ENCODE measurements at regions not wholly inside any gene's neighbourhood (a gene's known extent, or its start where the extent isn't known, plus 50 kb on each side); places are given as distances from the start of the nearest gene placed in this dataset.

GRCh38 chr4:161189286-161190134 lies 974.3 kb downstream of the FSTL5 start:
- FAIRE-seq = no peak
- no peak for TF ChIP-seq POLR2A (IDR thresholded peaks at IDR 0.05; ENCODE audit: low read depth, low read length)
- TF ChIP-seq POLR2AphosphoS5 (IDR thresholded peaks at IDR 0.05; ENCODE audit: low read depth, low read length) = no peak
- TF ChIP-seq POU2F2 (IDR thresholded peaks at IDR 0.05; ENCODE audit: low read depth, low read length) = no peak
- no peak for TF ChIP-seq TAF1 (IDR thresholded peaks at IDR 0.05; ENCODE audit: low read depth, low read length)
- TF ChIP-seq PAX5 (IDR thresholded peaks at IDR 0.05; ENCODE audit: insufficient read depth, low read length, severe bottlenecking) = no peak
- no peak for DNase-seq (ENCODE audit: insufficient read length, low spot score)

- DNase-seq (ENCODE audit: insufficient read length, low spot score) = no peak
- TF ChIP-seq PAX5 (IDR thresholded peaks at IDR 0.05; ENCODE audit: insufficient read depth, low read length, severe bottlenecking) (no peak), SPI1 (IDR thresholded peaks at IDR 0.05; ENCODE audit: low read depth, low read length) (no peak), POLR2A (IDR thresholded peaks at IDR 0.05; ENCODE audit: low read depth, low read length) (no peak), POLR2AphosphoS5 (IDR thresholded peaks at IDR 0.05; ENCODE audit: low read depth, low read length) (no peak), POU2F2 (IDR thresholded peaks at IDR 0.05; ENCODE audit: low read depth, low read length) (no peak), TAF1 (IDR thresholded peaks at IDR 0.05; ENCODE audit: low read depth, low read length) (no peak)
- no peak for FAIRE-seq
These were observed 975.2 kb downstream of the FSTL5 start for GRCh38 chr4:161188578-161188977.

- no peak for FAIRE-seq
- DNase-seq (ENCODE audit: insufficient read length, low spot score) = no peak
- TF ChIP-seq SPI1 (IDR thresholded peaks at IDR 0.05; ENCODE audit: low read depth, low read length) = no peak
- no peak for TF ChIP-seq TAF1 (IDR thresholded peaks at IDR 0.05; ENCODE audit: low read depth, low read length)
- no peak for TF ChIP-seq PAX5 (IDR thresholded peaks at IDR 0.05; ENCODE audit: insufficient read depth, low read length, severe bottlenecking)
- no peak for TF ChIP-seq POLR2AphosphoS5 (IDR thresholded peaks at IDR 0.05; ENCODE audit: low read depth, low read length)
- TF ChIP-seq POLR2A (IDR thresholded peaks at IDR 0.05; ENCODE audit: low read depth, low read length) = no peak
- TF ChIP-seq POU2F2 (IDR thresholded peaks at IDR 0.05; ENCODE audit: low read depth, low read length) = no peak
These were observed 976.2 kb downstream of the FSTL5 start for GRCh38 chr4:161187569-161187968.

- no peak for DNase-seq (ENCODE audit: insufficient read length, low spot score)
- no peak for FAIRE-seq
- TF ChIP-seq POU2F2 (IDR thresholded peaks at IDR 0.05; ENCODE audit: low read depth, low read length) (no peak), PAX5 (IDR thresholded peaks at IDR 0.05; ENCODE audit: insufficient read depth, low read length, severe bottlenecking) (no peak), SPI1 (IDR thresholded peaks at IDR 0.05; ENCODE audit: low read depth, low read length) (no peak), TAF1 (IDR thresholded peaks at IDR 0.05; ENCODE audit: low read depth, low read length) (no peak), POLR2A (IDR thresholded peaks at IDR 0.05; ENCODE audit: low read depth, low read length) (no peak), POLR2AphosphoS5 (IDR thresholded peaks at IDR 0.05; ENCODE audit: low read depth, low read length) (no peak)
These were observed 977.0 kb downstream of the FSTL5 start for GRCh38 chr4:161186750-161187149.

- FAIRE-seq = no peak
- no peak for DNase-seq (ENCODE audit: insufficient read length, low spot score)
- TF ChIP-seq POLR2A (IDR thresholded peaks at IDR 0.05; ENCODE audit: low read depth, low read length) = no peak
- no peak for TF ChIP-seq POLR2AphosphoS5 (IDR thresholded peaks at IDR 0.05; ENCODE audit: low read depth, low read length)
- no peak for TF ChIP-seq TAF1 (IDR thresholded peaks at IDR 0.05; ENCODE audit: low read depth, low read length)
- no peak for TF ChIP-seq PAX5 (IDR thresholded peaks at IDR 0.05; ENCODE audit: insufficient read depth, low read length, severe bottlenecking)
- no peak for TF ChIP-seq POU2F2 (IDR thresholded peaks at IDR 0.05; ENCODE audit: low read depth, low read length)
- no peak for TF ChIP-seq SPI1 (IDR thresholded peaks at IDR 0.05; ENCODE audit: low read depth, low read length)
These were observed 977.8 kb downstream of the FSTL5 start for GRCh38 chr4:161186012-161186411.

- FAIRE-seq = no peak
- DNase-seq (ENCODE audit: insufficient read length, low spot score) = no peak
- TF ChIP-seq POLR2A (IDR thresholded peaks at IDR 0.05; ENCODE audit: low read depth, low read length) (no peak), SPI1 (IDR thresholded peaks at IDR 0.05; ENCODE audit: low read depth, low read length) (no peak), POLR2AphosphoS5 (IDR thresholded peaks at IDR 0.05; ENCODE audit: low read depth, low read length) (no peak), POU2F2 (IDR thresholded peaks at IDR 0.05; ENCODE audit: low read depth, low read length) (no peak), TAF1 (IDR thresholded peaks at IDR 0.05; ENCODE audit: low read depth, low read length) (no peak), PAX5 (IDR thresholded peaks at IDR 0.05; ENCODE audit: insufficient read depth, low read length, severe bottlenecking) (no peak)
These were observed 980.1 kb downstream of the FSTL5 start for GRCh38 chr4:161183729-161184128.

GRCh38 chr4:161182913-161183312 lies 980.9 kb downstream of the FSTL5 start:
- no peak for DNase-seq (ENCODE audit: insufficient read length, low spot score)
- no peak for TF ChIP-seq POLR2AphosphoS5 (IDR thresholded peaks at IDR 0.05; ENCODE audit: low read depth, low read length)
- no peak for TF ChIP-seq POLR2A (IDR thresholded peaks at IDR 0.05; ENCODE audit: low read depth, low read length)
- TF ChIP-seq PAX5 (IDR thresholded peaks at IDR 0.05; ENCODE audit: insufficient read depth, low read length, severe bottlenecking) = no peak
- TF ChIP-seq SPI1 (IDR thresholded peaks at IDR 0.05; ENCODE audit: low read depth, low read length) = no peak
- TF ChIP-seq POU2F2 (IDR thresholded peaks at IDR 0.05; ENCODE audit: low read depth, low read length) = no peak
- TF ChIP-seq TAF1 (IDR thresholded peaks at IDR 0.05; ENCODE audit: low read depth, low read length) = no peak
- no peak for FAIRE-seq

GRCh38 chr4:161178310-161178709 lies 985.5 kb downstream of the FSTL5 start:
- TF ChIP-seq POLR2A (IDR thresholded peaks at IDR 0.05; ENCODE audit: low read depth, low read length) (no peak), POU2F2 (IDR thresholded peaks at IDR 0.05; ENCODE audit: low read depth, low read length) (no peak), PAX5 (IDR thresholded peaks at IDR 0.05; ENCODE audit: insufficient read depth, low read length, severe bottlenecking) (no peak), TAF1 (IDR thresholded peaks at IDR 0.05; ENCODE audit: low read depth, low read length) (no peak), SPI1 (IDR thresholded peaks at IDR 0.05; ENCODE audit: low read depth, low read length) (no peak), POLR2AphosphoS5 (IDR thresholded peaks at IDR 0.05; ENCODE audit: low read depth, low read length) (no peak)

GRCh38 chr4:161172396-161173026 lies 991.3 kb downstream of the FSTL5 start:
- TF ChIP-seq SPI1 (IDR thresholded peaks at IDR 0.05; ENCODE audit: low read depth, low read length) (no peak), PAX5 (IDR thresholded peaks at IDR 0.05; ENCODE audit: insufficient read depth, low read length, severe bottlenecking) (no peak), TAF1 (IDR thresholded peaks at IDR 0.05; ENCODE audit: low read depth, low read length) (no peak), POU2F2 (IDR thresholded peaks at IDR 0.05; ENCODE audit: low read depth, low read length) (no peak), POLR2A (IDR thresholded peaks at IDR 0.05; ENCODE audit: low read depth, low read length) (no peak), POLR2AphosphoS5 (IDR thresholded peaks at IDR 0.05; ENCODE audit: low read depth, low read length) (no peak)
- DNase-seq (ENCODE audit: insufficient read length, low spot score) (no peak), FAIRE-seq (no peak)

More at GRCh38 chr4:161178310-161178709, 985.5 kb downstream of the FSTL5 start:
- no peak for DNase-seq (ENCODE audit: insufficient read length, low spot score)
- FAIRE-seq = no peak
